Islet precursor cell (in vitro differentiated cells): ENCODE measurements at regions not wholly inside any gene's neighbourhood (a gene's known extent, or its start where the extent isn't known, plus 50 kb on each side); places are given as distances from the start of the nearest gene placed in this dataset.

Source experiments
- DNase-seq: peaks from one replicate; pipeline ENCODE4 v3.0.0-alpha.2; 2018

- DNase-seq = no peak
These were observed 81.3 kb upstream of the IRX6 start for GRCh38 chr16:55242667-55243066.

DNA sequence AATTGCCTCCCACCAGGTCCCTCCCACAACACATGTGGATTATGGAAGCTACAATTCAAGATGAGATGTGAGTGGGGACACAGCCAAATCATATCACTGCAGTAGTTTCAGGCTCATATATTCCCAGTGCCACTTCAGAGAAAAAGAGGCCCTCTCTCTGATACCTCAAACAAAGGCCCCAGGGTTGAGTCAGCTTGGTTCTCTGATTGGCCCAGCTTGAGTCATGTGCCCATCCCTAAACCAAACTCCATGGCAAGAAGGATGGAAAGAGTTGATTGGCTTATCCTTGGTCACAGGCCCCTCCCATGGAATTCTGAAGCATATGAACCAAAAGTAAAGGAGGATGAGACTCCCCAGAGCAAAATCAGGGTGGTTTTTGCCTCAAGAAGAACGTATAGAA is 75.9 kb upstream of the IRX6 start:
- no peak for DNase-seq

- no peak for DNase-seq
These were observed 75.5 kb upstream of the IRX6 start for GRCh38 chr16:55248494-55248893.

- no peak for DNase-seq
These were observed 74.6 kb upstream of the IRX6 start for GRCh38 chr16:55249361-55249760.

DNA sequence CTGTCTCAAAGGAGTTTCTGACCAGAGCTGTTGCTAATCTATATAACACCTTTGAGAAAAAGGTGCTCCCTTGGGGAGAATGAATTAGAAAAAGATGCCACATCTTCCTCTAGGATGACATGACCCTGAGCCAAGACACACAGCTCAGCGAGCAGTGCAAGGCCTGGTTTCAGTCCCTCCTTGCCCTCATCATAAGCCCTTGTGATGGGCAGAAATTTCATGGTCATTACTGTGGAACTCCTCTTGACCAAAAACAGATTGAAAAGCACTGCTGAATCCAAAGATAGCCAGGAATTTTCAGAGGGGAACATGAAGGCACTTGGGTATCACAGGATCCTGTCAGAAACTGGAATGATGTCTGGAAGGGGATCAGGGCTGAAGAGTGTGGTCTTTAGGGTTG is 74.1 kb upstream of the IRX6 start:
- no peak for DNase-seq

- DNase-seq = no peak
These were observed 73.3 kb upstream of the IRX6 start for GRCh38 chr16:55250701-55251100.

- no peak for DNase-seq
These were observed 72.9 kb upstream of the IRX6 start for GRCh38 chr16:55251151-55251550.

DNA sequence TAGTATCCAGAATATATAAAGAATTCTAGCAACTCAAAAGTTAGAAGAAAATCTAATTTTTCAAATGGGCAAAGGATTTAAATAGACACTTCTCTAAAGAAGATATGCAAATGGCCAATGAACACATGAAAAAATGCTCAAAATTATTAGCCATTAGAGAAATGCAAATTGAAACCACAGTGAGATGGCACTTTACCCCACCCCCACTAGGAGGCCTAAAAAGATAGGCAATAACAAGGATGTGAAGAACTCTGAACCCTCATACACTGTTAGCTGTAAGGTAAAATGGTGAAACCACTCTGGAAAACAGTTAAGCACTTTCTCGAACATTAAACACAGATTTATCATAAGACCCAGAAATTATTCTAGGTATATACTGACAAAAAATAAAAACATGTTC is 71.4 kb upstream of the IRX6 start:
- no peak for DNase-seq

DNA sequence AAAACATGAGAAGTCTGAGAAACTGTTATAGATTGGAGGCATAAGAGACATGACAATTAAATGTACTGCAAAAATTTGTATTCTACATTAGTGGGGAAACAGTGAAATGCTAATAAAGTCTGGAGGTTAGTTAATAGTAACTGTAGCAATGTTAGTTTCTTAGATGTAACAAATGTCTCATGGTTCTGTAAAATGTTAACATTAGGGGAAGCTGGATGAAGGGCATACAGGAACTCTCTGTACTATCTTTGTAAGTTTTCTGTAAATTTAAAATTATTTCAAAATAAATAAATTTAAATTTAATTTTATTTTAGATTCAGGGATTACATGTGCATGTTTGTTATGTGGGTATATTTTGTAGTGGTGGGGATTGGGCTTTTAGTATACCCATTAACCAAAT is 70.0 kb upstream of the IRX6 start:
- DNase-seq = no peak

DNA sequence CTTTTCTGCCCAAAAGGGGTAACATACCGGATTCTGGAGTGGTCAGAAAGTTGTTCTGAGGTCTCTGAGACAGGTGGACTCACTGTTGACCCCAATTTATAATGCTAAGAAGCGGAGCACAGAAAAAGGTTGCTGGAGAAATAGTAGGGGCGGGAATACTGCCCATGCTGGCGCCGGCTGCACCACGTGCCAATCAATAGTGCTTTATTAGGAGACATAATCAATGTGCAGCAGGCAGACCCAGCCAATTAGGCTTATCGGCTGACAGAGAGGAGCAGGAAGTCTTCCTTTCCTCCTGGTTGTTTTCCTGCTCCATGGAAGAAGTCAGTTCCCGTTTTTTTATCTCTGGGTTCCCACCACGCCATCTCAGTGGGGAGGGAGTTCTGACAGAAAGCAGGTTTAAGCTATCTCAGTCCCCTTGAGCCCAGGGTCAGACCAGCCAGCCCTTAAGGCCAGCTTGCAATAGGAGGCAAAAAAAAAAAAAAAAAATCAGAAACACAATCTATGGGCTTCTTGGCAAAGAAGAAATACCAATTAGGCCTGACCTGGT is 68.2 kb upstream of the IRX6 start:
- peak; percentile 23 for DNase-seq

DNA sequence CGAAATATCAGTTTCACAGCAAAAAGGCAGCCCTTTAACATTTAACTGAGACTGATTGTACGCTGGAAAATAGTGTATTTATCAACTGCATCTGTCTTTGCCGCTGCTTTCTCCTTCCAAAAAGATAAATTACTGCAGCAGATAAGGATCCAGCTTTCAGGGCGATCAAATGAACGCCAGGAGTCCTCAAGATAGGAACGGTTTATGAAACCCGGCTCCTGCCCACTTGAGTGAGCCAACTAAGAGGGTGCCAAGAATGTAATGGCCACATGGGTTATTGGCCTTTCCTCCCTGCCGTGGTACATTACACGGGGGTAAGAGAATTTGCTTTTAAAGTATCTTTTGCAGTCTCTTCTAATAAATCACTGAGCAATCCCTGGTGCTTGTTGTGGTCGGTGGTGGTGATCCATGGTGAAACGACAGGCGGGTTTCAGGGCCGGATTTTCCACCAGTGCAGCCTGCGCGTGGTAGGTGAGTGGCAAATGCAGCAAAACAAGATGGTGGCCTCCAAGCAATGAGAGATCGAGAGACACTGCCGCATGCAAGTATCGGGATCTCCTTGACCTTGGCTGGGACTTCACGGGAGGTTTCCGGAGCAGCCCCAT is 67.5 kb upstream of the IRX6 start:
- DNase-seq = peak; percentile 28

- DNase-seq = peak; percentile 76
These were observed 65.9 kb upstream of the IRX6 start for GRCh38 chr16:55257966-55258613.

DNA sequence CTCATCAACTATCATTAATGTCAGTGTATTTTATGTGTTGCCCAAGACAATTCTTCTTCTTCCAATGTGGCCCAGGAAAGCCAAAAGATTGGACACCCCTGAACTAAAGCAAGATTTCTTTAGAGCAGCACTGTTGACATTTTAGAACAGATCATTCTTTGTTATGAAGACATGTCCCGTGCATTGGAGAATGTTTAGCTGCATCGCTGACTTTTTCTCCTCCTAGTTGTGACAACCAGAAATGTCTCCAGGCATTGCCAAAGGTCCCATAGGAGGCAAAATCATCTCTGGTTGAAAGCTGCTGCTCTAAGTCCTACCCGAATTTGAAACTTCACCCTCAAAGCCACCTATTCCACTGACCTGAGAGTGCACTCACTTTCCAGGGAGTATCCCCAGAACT is 62.7 kb upstream of the IRX6 start:
- peak; percentile 20 for DNase-seq

DNA sequence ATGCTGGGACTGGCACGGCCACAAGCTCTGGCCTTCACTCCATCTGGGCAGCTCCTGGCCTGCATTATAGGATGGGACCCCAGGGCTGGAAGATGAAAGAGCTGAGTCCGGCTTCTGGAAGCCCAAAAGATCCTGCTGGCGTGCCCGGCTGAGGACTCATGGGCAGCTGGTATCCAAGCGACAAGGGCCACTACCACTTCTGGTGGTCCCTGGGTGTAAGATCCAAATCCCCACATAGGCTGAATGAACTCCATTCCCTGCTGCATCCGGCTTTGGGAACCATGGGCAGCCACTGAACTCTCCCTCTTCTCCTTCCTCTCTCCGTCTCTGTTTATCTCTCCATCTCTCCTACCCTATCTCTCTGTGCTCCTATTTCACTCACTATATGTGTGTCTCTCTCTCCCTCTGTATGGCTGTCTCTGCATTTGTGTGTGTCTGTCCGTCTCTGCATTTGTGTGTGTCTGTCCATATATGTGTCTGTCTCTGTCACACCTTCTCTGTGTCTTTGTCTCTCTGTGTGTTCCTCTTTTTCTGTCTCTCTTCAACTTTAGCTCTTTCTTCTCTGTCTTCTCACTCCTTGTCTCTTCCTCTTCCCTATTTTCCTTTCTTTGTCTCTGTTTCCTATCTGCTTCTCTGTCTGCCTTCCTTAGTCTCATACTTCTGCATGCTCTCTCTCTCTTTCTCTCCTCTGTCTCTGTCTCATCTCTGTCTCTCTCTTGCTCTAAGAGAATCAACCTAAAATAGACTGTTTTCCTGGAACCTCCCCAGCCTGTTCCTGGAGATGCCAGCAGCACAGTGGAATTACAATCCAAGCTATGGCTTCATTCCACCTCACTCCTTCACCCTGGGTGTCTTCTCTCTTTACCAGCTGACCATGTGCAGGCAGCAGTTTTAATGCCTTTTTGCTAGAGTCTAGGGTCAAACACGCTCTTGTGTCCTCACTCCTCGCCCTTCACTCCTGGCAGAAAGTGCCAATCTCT is 60.4 kb upstream of the IRX6 start:
- peak; percentile 37 for DNase-seq

- no peak for DNase-seq
These were observed 59.1 kb upstream of the IRX6 start for GRCh38 chr16:55264949-55265348.

GRCh38 chr16:55265926-55266325 is 58.1 kb upstream of the IRX6 start:
- peak; percentile 13 for DNase-seq

DNA sequence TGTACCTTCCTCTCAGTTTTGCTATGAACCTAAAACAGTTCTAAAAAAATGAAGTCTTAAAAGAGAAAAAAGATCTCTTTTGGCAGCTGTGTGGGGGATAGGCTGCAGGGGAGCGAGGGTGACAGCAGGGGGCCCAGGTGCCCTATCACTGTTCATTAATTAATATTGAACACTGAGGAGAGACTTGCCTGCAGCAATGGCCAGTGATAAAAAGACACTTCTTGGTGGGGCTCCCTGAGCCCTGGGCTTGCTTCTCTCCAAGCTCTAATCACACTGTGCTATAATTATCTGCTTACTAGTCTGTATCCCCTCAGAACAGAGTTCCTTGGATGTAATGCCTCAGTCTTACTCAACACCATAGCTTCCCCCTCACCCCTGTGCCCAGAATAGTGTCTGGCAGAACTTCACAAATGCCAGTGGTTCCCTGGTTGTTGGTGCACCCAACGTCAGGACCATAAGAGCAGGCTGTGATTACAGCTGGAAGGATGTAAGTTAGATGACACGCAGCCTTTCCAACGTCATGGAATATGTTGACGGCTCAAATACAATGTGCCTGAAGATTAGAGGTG is 52.0 kb upstream of the IRX6 start:
- peak; percentile 19 for DNase-seq

- DNase-seq = no peak
These were observed 51.3 kb upstream of the IRX6 start for GRCh38 chr16:55272744-55273143.

GRCh38 chr16:55273356-55273755 is 50.6 kb upstream of the IRX6 start:
- DNase-seq = no peak

- DNase-seq = peak; percentile 22
These were observed 50.0 kb upstream of the IRX6 start for GRCh38 chr16:55273959-55274358.
